HepG2 (cell line): ENCODE measurements at regions not wholly inside any gene's neighbourhood (a gene's known extent, or its start where the extent isn't known, plus 50 kb on each side); places are given as distances from the start of the nearest gene placed in this dataset.

Source experiments
- ATF3 ChIP-seq: sonication (generic); formaldehyde crosslinking; IDR thresholded peaks from 2 replicates; pipeline ENCODE4 v1.4.0; 2020; ENCODE audit warnings: missing genetic modification reagents
- DBP ChIP-seq: sonication (generic); formaldehyde crosslinking; IDR thresholded peaks from 2 replicates; pipeline ENCODE4 v1.4.0; 2020; ENCODE audit warnings: missing genetic modification reagents; ENCODE audit errors: not compliant biosample characterization
- EHMT2 ChIP-seq: fragments of 200-600 bp; sonication (generic); IDR thresholded peaks from 2 replicates; pipeline ENCODE4 v1.7.0; 2017; ENCODE audit warnings: antibody characterized with exemption, low read depth, low read length, borderline replicate concordance
- HBP1 ChIP-seq: IDR thresholded peaks from 2 replicates; pipeline ENCODE4 v1.6.1; 2016; ENCODE audit warnings: low read depth, control low read depth
- IRF9 ChIP-seq: sonication (generic); formaldehyde crosslinking; IDR thresholded peaks from 2 replicates; pipeline ENCODE4 v1.8.0; 2022; ENCODE audit warnings: missing genetic modification reagents, mild to moderate bottlenecking, borderline replicate concordance
- JARID2 ChIP-seq: sonication (generic); formaldehyde crosslinking; IDR thresholded peaks from 2 replicates; pipeline ENCODE4 v1.8.1; 2023; ENCODE audit warnings: missing genetic modification reagents, inconsistent platforms; ENCODE audit not compliant: insufficient replicate concordance
- MYC ChIP-seq: sonication (generic); formaldehyde crosslinking; IDR thresholded peaks from 2 replicates; pipeline ENCODE4 v1.9.0; 2021; ENCODE audit warnings: missing genetic modification reagents, borderline replicate concordance
- NFIC ChIP-seq: IDR thresholded peaks from 2 replicates; pipeline ENCODE4 v1.6.1; 2012; ENCODE audit warnings: mild to moderate bottlenecking, low read length, inconsistent platforms
- PHB2 ChIP-seq: fragments of 450-650 bp; IDR thresholded peaks from 2 replicates; pipeline ENCODE4 v1.6.1; 2018; ENCODE audit not compliant: partially characterized antibody
- POLR2G ChIP-seq: fragments of 200-400 bp; formaldehyde crosslinking; IDR thresholded peaks from 2 replicates; pipeline ENCODE4 v1.6.1; 2018; ENCODE audit warnings: mild to moderate bottlenecking, low read depth, low read length, moderate library complexity
- PRPF4 ChIP-seq: fragments of 200-400 bp; formaldehyde crosslinking; IDR thresholded peaks from 2 replicates; pipeline ENCODE4 v1.6.1; 2016; ENCODE audit warnings: low read length, low read depth; ENCODE audit not compliant: poor library complexity, severe bottlenecking
- SMARCE1 ChIP-seq: fragments of 450-650 bp; IDR thresholded peaks from 2 replicates; pipeline ENCODE4 v1.6.1; 2017; ENCODE audit warnings: borderline replicate concordance
- THAP8 ChIP-seq: sonication (generic); formaldehyde crosslinking; IDR thresholded peaks from 2 replicates; pipeline ENCODE4 v1.5.1; 2020; ENCODE audit warnings: missing genetic modification reagents, mild to moderate bottlenecking, borderline replicate concordance
- TP53 ChIP-seq: sonication (generic); formaldehyde crosslinking; conservative IDR thresholded peaks from 2 replicates; pipeline ENCODE4 v1.4.0; 2020; ENCODE audit warnings: missing genetic modification reagents
- ZBTB20 ChIP-seq: sonication (generic); formaldehyde crosslinking; IDR thresholded peaks from 2 replicates; pipeline ENCODE4 v1.8.1; 2023; ENCODE audit warnings: missing genetic modification reagents, low read depth, mild to moderate bottlenecking, borderline replicate concordance
- ZBTB21 ChIP-seq: sonication (generic); formaldehyde crosslinking; IDR thresholded peaks from 2 replicates; pipeline ENCODE4 v1.4.0; 2020; ENCODE audit warnings: missing genetic modification reagents
- ZNF230 ChIP-seq: sonication (generic); formaldehyde crosslinking; IDR thresholded peaks from 2 replicates; pipeline ENCODE4 v1.4.0; 2020; ENCODE audit warnings: mild to moderate bottlenecking, missing genetic modification reagents
- ZNF331 ChIP-seq: sonication (generic); formaldehyde crosslinking; IDR thresholded peaks from 2 replicates; pipeline ENCODE4 v1.4.0; 2020; ENCODE audit warnings: missing genetic modification reagents
- ZNF564 ChIP-seq: sonication (generic); formaldehyde crosslinking; IDR thresholded peaks from 2 replicates; pipeline ENCODE4 v1.8.1; 2023; ENCODE audit warnings: mild to moderate bottlenecking, missing genetic modification reagents
- ZNF574 ChIP-seq: sonication (generic); formaldehyde crosslinking; IDR thresholded peaks from 2 replicates; pipeline ENCODE4 v1.4.0; 2020; ENCODE audit warnings: missing genetic modification reagents
- ZNF775 ChIP-seq: sonication (generic); formaldehyde crosslinking; IDR thresholded peaks from 2 replicates; pipeline ENCODE4 v1.4.0; 2020; ENCODE audit warnings: missing genetic modification reagents, mild to moderate bottlenecking, moderate library complexity, borderline replicate concordance
- ZNF790 ChIP-seq: sonication (generic); formaldehyde crosslinking; IDR thresholded peaks from 2 replicates; pipeline ENCODE4 v1.8.0; 2022; ENCODE audit warnings: missing genetic modification reagents, mild to moderate bottlenecking, borderline replicate concordance
- ZNF878 ChIP-seq: sonication (generic); formaldehyde crosslinking; IDR thresholded peaks from 2 replicates; pipeline ENCODE4 v1.8.1; 2023; ENCODE audit warnings: mild to moderate bottlenecking, missing genetic modification reagents, moderate library complexity
- ZSCAN9 ChIP-seq: IDR thresholded peaks from 2 replicates; pipeline ENCODE4 v1.6.1; 2016; ENCODE audit warnings: borderline replicate concordance

- TF ChIP-seq ZNF878 (CRISPR knock-in tag) (no peak), MYC (CRISPR knock-in tag) (no peak), JARID2 (no peak), EHMT2 (no peak), PRPF4 (no peak), POLR2G (no peak), ZBTB21 (CRISPR knock-in tag) (no peak), TP53 (CRISPR knock-in tag) (no peak), PHB2 (no peak), DBP (CRISPR knock-in tag) (no peak), IRF9 (CRISPR knock-in tag) (no peak), ZNF775 (no peak), ZNF564 (no peak), THAP8 (no peak), ZBTB20 (CRISPR knock-in tag) (no peak), ZNF574 (CRISPR knock-in tag) (no peak), ATF3 (CRISPR knock-in tag) (no peak), ZNF230 (no peak), SMARCE1 (no peak), ZNF790 (no peak), NFIC (no peak), HBP1 (CRISPR knock-in tag) (no peak), ZNF331 (CRISPR knock-in tag) (no peak), ZSCAN9 (CRISPR knock-in tag) (0 out of 2 replicates have a peak, but pooled peaks have one; percentile 46)
Observed at GRCh38 chr2:8101614-8102277, 580.1 kb upstream of the ID2 start (continued).
